ENCODE measurements at regions not wholly inside any gene's neighbourhood (a gene's known extent, or its start where the extent isn't known, plus 50 kb on each side); places are given as distances from the start of the nearest gene placed in this dataset.
"Not testable (repeated sequence)": the region's sequence is repeated elsewhere in the genome, so short reads cannot be mapped to it uniquely, and the experiment has no call there.

DNA sequence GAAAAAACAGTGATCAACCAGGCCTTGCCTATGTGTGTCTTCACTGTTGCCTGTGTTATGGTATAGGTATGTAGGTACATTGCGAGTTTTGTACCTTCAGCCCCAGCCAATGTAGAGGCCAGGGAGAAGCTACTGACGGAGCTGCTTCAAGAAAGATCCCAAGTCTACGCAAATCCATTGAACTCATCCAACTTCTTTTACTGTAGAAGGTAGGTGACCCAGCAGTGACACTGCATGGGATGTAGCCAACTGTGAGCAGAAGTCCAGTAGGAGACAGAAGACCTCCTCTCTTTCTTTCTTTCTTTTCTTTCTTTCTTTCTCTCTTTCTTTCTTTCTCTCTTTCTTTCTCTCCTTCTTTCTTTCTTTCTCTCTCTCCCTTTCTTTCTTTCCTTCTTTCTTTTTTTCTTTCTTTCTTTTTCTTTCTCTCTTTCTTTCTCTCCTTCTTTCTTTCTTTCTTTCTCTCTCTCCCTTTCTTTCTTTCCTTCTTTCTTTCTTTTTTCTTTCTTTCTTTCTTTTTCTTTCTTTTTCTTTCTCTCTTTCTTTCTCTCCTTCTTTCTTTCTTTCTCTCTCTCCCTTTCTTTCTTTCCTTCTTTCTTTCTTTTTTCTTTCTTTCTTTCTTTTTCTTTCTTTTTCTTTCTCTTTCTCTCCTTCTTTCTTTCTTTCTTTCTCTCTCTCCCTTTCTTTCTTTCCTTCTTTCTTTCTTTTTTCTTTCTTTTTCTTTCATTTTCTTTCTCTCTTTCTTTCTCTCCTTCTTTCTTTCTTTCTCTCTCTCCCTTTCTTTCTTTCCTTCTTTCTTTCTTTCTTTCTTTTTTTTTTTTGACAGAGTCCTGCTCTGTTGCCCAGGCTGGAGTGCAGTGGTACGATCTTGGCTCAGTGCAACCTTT lies 88.7 kb upstream of the NCK2 start:
- CTCF ChIA-PET; ATAC-seq; H3K4me3 Mint-ChIP-seq; H3K27ac Mint-ChIP-seq; DNase-seq (ENCODE audit: low spot score); H3K27me3 Mint-ChIP-seq (ENCODE audit: low read depth); POLR2A ChIA-PET: not testable (repeated sequence)
- Mint-ChIP-seq H3K9me3 (peaks cover 30% of the 10 kb centered on the region), H3K36me3 (peaks cover 11% of the 10 kb centered on the region), H3K4me1 (peaks cover 21% of the 10 kb centered on the region)
- TF ChIP-seq, protein P1, sequence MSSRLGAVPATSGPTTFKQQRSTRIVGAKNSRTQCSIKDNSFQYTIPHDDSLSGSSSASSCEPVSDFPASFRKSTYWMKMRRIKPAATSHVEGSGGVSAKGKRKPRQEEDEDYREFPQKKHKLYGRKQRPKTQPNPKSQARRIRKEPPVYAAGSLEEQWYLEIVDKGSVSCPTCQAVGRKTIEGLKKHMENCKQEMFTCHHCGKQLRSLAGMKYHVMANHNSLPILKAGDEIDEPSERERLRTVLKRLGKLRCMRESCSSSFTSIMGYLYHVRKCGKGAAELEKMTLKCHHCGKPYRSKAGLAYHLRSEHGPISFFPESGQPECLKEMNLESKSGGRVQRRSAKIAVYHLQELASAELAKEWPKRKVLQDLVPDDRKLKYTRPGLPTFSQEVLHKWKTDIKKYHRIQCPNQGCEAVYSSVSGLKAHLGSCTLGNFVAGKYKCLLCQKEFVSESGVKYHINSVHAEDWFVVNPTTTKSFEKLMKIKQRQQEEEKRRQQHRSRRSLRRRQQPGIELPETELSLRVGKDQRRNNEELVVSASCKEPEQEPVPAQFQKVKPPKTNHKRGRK (CRISPR knock-in tag; IDR thresholded peaks at IDR 0.05; ENCODE audit: borderline replicate concordance), result peak; percentile 88; the same call in 1 of the 2 replicates

DNA sequence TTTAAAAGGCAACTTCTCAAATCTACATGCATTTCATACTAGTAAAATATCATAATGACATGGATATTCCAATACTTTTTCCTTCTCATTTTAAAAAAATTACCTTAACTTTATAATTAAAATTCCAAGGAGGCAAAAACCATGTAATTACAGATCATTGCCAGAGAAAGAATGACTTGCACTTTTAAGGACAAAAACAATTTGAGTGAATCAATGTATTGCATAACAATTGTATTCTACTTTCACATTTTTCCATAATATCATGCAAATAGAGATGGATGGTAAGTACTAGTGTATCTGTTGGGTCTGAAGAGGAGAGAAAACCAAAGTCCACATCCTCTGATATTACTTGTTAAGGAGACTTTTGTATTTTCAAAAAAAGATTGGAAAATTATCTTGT lies 89.5 kb upstream of the NCK2 start:
- TF ChIP-seq, protein P2, sequence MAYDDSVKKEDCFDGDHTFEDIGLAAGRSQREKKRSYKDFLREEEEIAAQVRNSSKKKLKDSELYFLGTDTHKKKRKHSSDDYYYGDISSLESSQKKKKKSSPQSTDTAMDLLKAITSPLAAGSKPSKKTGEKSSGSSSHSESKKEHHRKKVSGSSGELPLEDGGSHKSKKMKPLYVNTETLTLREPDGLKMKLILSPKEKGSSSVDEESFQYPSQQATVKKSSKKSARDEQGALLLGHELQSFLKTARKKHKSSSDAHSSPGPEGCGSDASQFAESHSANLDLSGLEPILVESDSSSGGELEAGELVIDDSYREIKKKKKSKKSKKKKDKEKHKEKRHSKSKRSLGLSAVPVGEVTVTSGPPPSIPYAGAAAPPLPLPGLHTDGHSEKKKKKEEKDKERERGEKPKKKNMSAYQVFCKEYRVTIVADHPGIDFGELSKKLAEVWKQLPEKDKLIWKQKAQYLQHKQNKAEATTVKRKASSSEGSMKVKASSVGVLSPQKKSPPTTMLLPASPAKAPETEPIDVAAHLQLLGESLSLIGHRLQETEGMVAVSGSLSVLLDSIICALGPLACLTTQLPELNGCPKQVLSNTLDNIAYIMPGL (CRISPR knock-in tag; IDR thresholded peaks at IDR 0.05), result no peak
- no peak for TF ChIP-seq HMGA2 (CRISPR knock-in tag; IDR thresholded peaks at IDR 0.05)
- TF ChIP-seq, protein P3, sequence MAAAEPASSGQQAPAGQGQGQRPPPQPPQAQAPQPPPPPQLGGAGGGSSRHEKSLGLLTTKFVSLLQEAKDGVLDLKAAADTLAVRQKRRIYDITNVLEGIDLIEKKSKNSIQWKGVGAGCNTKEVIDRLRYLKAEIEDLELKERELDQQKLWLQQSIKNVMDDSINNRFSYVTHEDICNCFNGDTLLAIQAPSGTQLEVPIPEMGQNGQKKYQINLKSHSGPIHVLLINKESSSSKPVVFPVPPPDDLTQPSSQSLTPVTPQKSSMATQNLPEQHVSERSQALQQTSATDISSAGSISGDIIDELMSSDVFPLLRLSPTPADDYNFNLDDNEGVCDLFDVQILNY (CRISPR knock-in tag; IDR thresholded peaks at IDR 0.05), result no peak
- DNase-seq (ENCODE audit: low spot score) (no peak), ATAC-seq (no peak)
- H3K27ac Mint-ChIP-seq, result no peak overlapping the region
- CTCF ChIA-PET, result no interaction called here
- POLR2A ChIA-PET, result interaction anchor here (0.6 kb wide), 1 partner anchor 511 kb away, joined by 3 read pairs; no protein-coding TSS in a partner anchor
- peaks cover 26% of the 10 kb centered on the region for H3K9me3 Mint-ChIP-seq
- no peaks in the 10 kb centered on the region for H3K27me3 Mint-ChIP-seq (ENCODE audit: low read depth)
- peaks cover 21% of the 10 kb centered on the region for H3K4me1 Mint-ChIP-seq
- H3K4me3 Mint-ChIP-seq, result no peak overlapping the region
- peaks cover 13% of the 10 kb centered on the region for H3K36me3 Mint-ChIP-seq

DNA sequence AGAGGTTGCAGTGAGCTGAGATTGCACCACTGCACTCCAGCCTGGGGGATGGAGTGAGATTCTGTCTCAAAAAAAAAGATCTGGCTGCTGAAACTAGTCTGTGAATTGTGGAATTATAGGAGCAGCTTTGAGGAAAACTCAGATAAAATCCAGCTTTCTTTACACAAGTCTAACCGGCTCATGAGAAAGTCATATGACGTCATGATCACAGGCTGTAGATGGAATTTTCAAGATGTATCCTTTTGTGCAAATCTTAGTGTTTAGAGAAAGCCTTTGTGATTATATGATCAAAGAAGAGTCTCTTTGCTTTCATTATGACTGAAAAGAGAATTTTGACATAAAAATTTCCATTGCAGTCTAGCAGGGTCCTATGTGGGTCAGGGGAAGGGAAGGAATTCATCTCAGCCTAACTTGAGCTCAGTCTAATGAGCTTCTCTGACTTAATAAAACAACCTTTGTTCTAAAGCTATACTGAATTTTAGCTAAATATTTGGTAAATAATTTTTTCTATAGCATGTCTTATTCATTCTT lies 90.2 kb upstream of the NCK2 start:
- H3K4me1 Mint-ChIP-seq, result peaks cover 21% of the 10 kb centered on the region
- no peak overlapping the region for H3K27ac Mint-ChIP-seq
- peaks cover 13% of the 10 kb centered on the region for H3K36me3 Mint-ChIP-seq
- ChIA-PET CTCF (no interaction called here), POLR2A (interaction anchor here (0.6 kb wide), 1 partner anchor 512 kb away, joined by 3 read pairs; no protein-coding TSS in a partner anchor)
- DNase-seq (ENCODE audit: low spot score) (no peak), ATAC-seq (no peak)
- peaks cover 20% of the 10 kb centered on the region for H3K9me3 Mint-ChIP-seq
- H3K4me3 Mint-ChIP-seq, result no peak overlapping the region
- H3K27me3 Mint-ChIP-seq (ENCODE audit: low read depth), result no peaks in the 10 kb centered on the region
- TF ChIP-seq GRHL2 (CRISPR knock-in tag; IDR thresholded peaks at IDR 0.05; ENCODE audit: insufficient replicate concordance, severe bottlenecking), result no peak
- TF ChIP-seq ZNF121 (CRISPR knock-in tag; IDR thresholded peaks at IDR 0.05), result no peak
- TF ChIP-seq JAZF1 (CRISPR knock-in tag; IDR thresholded peaks at IDR 0.05), result no peak
- TF ChIP-seq ZNF219 (CRISPR knock-in tag; IDR thresholded peaks at IDR 0.05; ENCODE audit: borderline replicate concordance), result no peak
- no peak for TF ChIP-seq FOXK1 (CRISPR knock-in tag; IDR thresholded peaks at IDR 0.05)
- TF ChIP-seq, protein P4, sequence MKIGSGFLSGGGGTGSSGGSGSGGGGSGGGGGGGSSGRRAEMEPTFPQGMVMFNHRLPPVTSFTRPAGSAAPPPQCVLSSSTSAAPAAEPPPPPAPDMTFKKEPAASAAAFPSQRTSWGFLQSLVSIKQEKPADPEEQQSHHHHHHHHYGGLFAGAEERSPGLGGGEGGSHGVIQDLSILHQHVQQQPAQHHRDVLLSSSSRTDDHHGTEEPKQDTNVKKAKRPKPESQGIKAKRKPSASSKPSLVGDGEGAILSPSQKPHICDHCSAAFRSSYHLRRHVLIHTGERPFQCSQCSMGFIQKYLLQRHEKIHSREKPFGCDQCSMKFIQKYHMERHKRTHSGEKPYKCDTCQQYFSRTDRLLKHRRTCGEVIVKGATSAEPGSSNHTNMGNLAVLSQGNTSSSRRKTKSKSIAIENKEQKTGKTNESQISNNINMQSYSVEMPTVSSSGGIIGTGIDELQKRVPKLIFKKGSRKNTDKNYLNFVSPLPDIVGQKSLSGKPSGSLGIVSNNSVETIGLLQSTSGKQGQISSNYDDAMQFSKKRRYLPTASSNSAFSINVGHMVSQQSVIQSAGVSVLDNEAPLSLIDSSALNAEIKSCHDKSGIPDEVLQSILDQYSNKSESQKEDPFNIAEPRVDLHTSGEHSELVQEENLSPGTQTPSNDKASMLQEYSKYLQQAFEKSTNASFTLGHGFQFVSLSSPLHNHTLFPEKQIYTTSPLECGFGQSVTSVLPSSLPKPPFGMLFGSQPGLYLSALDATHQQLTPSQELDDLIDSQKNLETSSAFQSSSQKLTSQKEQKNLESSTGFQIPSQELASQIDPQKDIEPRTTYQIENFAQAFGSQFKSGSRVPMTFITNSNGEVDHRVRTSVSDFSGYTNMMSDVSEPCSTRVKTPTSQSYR (CRISPR knock-in tag; IDR thresholded peaks at IDR 0.05), result no peak
- TF ChIP-seq ZNF423 (CRISPR knock-in tag; IDR thresholded peaks at IDR 0.05), result no peak
- TF ChIP-seq ATF1 (CRISPR knock-in tag; IDR thresholded peaks at IDR 0.05), result no peak
- TF ChIP-seq, protein P5, sequence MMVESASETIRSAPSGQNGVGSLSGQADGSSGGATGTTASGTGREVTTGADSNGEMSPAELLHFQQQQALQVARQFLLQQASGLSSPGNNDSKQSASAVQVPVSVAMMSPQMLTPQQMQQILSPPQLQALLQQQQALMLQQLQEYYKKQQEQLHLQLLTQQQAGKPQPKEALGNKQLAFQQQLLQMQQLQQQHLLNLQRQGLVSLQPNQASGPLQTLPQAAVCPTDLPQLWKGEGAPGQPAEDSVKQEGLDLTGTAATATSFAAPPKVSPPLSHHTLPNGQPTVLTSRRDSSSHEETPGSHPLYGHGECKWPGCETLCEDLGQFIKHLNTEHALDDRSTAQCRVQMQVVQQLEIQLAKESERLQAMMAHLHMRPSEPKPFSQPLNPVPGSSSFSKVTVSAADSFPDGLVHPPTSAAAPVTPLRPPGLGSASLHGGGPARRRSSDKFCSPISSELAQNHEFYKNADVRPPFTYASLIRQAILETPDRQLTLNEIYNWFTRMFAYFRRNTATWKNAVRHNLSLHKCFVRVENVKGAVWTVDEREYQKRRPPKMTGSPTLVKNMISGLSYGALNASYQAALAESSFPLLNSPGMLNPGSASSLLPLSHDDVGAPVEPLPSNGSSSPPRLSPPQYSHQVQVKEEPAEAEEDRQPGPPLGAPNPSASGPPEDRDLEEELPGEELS (CRISPR knock-in tag; IDR thresholded peaks at IDR 0.05), result no peak
- no peak for TF ChIP-seq NFE2L1 (CRISPR knock-in tag; IDR thresholded peaks at IDR 0.05)
- TF ChIP-seq, protein P6, sequence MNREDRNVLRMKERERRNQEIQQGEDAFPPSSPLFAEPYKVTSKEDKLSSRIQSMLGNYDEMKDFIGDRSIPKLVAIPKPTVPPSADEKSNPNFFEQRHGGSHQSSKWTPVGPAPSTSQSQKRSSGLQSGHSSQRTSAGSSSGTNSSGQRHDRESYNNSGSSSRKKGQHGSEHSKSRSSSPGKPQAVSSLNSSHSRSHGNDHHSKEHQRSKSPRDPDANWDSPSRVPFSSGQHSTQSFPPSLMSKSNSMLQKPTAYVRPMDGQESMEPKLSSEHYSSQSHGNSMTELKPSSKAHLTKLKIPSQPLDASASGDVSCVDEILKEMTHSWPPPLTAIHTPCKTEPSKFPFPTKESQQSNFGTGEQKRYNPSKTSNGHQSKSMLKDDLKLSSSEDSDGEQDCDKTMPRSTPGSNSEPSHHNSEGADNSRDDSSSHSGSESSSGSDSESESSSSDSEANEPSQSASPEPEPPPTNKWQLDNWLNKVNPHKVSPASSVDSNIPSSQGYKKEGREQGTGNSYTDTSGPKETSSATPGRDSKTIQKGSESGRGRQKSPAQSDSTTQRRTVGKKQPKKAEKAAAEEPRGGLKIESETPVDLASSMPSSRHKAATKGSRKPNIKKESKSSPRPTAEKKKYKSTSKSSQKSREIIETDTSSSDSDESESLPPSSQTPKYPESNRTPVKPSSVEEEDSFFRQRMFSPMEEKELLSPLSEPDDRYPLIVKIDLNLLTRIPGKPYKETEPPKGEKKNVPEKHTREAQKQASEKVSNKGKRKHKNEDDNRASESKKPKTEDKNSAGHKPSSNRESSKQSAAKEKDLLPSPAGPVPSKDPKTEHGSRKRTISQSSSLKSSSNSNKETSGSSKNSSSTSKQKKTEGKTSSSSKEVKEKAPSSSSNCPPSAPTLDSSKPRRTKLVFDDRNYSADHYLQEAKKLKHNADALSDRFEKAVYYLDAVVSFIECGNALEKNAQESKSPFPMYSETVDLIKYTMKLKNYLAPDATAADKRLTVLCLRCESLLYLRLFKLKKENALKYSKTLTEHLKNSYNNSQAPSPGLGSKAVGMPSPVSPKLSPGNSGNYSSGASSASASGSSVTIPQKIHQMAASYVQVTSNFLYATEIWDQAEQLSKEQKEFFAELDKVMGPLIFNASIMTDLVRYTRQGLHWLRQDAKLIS (CRISPR knock-in tag; IDR thresholded peaks at IDR 0.05; ENCODE audit: borderline replicate concordance), result no peak
- no peak for TF ChIP-seq TEAD4 (CRISPR knock-in tag; IDR thresholded peaks at IDR 0.05)
- TF ChIP-seq, protein P7, sequence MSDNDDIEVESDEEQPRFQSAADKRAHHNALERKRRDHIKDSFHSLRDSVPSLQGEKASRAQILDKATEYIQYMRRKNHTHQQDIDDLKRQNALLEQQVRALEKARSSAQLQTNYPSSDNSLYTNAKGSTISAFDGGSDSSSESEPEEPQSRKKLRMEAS (CRISPR knock-in tag; IDR thresholded peaks at IDR 0.05), result no peak

Measured in WTC11 (cell line).